Coronary artery (tissue), 2 donors: ENCODE measurements at regions not wholly inside any gene's neighbourhood (a gene's known extent, or its start where the extent isn't known, plus 50 kb on each side); places are given as distances from the start of the nearest gene placed in this dataset.

Source experiments
- DNase-seq: peaks from one replicate; pipeline ENCODE4 v3.0.0-alpha.2; 2017; ENCODE audit warnings: low spot score
- H3K27ac ChIP-seq, 2 donors: fragments of 200-600 bp; sonication (generic); one replicate each; pipeline ENCODE4 v1.5.1; 2016 to 2019
- H3K4me3 ChIP-seq: fragments of 200-600 bp; sonication (generic); 2 replicates; pipeline ENCODE4 v1.5.1; 2016; ENCODE audit warnings: mild to moderate bottlenecking, moderate library complexity
- TF ChIP-seq, protein P1 (sequence below): fragments of 200-600 bp; sonication (generic); IDR thresholded peaks from one replicate; pipeline ENCODE4 v1.5.1; 2019; ENCODE audit warnings: antibody characterized with exemption

DNA sequence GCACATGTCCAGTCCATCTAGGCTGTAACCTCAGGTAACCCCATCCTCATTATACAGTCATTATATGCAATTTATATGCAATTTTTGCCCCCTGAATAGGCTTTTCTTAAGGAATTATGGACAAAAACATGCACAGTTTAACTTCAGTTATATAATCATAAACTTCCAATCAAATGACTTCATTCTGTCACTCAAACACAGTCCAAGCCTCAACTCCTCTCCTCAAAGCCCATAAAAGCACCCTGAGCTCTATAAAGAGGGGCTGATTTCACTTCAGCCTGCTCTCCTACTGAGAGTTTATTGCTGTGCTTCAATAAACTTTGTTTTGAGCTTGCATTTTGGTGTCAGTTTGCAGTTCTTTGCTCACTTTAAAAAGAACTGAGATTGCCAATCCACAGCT, 1805.5 kb downstream of the BRINP3 start:
- TF ChIP-seq, protein P1, sequence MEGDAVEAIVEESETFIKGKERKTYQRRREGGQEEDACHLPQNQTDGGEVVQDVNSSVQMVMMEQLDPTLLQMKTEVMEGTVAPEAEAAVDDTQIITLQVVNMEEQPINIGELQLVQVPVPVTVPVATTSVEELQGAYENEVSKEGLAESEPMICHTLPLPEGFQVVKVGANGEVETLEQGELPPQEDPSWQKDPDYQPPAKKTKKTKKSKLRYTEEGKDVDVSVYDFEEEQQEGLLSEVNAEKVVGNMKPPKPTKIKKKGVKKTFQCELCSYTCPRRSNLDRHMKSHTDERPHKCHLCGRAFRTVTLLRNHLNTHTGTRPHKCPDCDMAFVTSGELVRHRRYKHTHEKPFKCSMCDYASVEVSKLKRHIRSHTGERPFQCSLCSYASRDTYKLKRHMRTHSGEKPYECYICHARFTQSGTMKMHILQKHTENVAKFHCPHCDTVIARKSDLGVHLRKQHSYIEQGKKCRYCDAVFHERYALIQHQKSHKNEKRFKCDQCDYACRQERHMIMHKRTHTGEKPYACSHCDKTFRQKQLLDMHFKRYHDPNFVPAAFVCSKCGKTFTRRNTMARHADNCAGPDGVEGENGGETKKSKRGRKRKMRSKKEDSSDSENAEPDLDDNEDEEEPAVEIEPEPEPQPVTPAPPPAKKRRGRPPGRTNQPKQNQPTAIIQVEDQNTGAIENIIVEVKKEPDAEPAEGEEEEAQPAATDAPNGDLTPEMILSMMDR = no peak
- no peak overlapping the region for H3K27ac ChIP-seq
- DNase-seq = no peak

DNA sequence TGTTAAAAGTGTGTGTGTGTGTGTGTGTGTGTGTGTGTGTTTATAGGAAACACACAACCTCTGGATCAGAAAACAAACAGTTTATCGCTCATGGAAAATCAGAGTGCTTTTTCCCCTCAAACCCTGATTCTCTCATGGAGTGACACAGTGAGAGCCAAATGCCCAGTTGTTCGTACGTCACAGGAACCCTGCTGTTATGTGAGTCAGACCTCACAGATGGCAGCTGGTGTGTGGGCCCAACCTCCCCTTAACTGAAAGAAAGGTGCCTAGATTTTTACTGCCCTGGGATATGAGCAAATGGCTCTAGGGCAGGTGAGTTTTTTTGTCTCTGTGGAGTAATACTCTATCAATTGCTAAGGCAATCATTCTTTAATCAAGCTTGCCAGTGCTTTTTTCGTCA, 1788.1 kb downstream of the BRINP3 start:
- H3K4me3 ChIP-seq = no peak overlapping the region
- no peak overlapping the region for H3K27ac ChIP-seq
- TF ChIP-seq, protein P1 = no peak
- DNase-seq = no peak

More for the DNA sequence above, 1805.5 kb downstream of the BRINP3 start:
- H3K4me3 ChIP-seq = no peak overlapping the region

DNA sequence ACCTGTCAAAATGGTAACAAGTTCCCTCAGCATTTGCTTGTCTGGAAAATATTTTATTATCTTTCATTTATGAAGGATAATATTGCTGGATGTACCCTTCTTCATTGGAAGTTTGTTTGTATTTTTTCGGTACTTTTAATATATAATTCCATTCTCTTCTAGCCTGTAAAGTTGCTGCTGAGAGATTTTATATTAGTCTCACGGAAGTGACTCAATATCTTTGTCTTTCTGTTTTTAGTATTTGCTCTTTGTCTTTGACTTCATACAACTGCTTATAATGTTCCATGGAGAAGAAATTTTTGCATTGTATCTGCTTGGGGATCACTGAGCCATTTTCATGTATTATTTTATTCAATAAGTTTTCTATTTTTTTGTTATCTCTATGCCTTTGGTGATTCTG, 1777.5 kb downstream of the BRINP3 start:
- DNase-seq = no peak
- H3K4me3 ChIP-seq = no peak overlapping the region
- TF ChIP-seq, protein P1 = no peak
- H3K27ac ChIP-seq = no peak overlapping the region

DNA sequence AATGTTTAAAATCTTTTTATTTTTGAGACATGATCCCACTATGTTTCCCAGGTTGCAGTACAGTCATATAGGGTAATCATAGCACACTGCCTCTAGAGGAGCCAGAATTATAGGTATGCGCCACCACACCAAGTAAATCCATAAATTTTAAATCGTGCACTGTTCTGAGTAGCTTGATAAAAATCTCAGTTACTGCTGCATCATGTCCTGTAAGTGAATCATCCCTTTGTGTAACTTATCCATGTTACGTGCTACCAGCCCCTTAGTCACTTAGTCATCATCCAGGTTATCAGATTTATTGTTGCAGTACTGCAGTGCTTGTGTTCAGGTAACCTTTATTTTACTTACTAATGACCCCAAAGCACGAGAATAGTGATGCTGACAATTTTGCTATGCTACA, 1770.9 kb downstream of the BRINP3 start:
- Histone ChIP-seq H3K4me3 (no peak overlapping the region), H3K27ac (no peak overlapping the region)
- DNase-seq = no peak
- TF ChIP-seq, protein P1 = no peak

DNA sequence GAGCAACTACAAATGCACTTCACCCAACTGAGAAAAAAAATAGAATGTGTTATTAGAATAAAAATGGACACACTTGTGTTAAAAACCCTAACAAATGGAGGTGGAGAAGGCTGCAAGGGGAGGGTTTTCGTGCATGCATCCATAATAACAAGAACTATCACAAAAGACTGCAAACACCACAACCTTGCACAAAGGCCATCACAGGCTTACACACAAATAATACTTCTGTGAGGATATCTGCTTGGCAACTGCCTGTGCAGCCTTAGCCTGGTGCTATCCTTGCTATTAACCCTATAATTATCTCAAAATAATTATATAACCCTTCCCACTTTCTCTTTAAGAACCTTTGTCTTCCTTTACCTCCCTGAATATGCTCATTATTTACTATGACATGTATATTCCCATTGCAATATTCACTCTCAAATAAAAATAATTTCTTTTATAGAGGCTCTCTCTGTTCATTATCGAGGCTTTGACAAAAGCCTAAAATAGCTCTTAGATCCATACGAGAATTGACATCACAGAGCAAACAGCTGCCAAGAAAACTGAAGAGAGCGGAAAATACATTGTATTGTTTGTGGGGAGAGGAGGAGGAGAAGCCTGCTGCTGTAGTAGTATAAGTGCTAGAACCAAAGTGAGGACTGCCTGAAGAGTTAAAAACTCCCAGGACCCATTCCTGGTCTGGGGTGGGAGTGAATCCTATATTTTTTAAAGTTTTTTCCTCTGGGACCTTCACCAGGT, 1768.7 kb downstream of the BRINP3 start:
- Histone ChIP-seq H3K27ac (no peak overlapping the region), H3K4me3 (no peak overlapping the region)
- TF ChIP-seq, protein P1 = no peak
- no peak for DNase-seq

DNA sequence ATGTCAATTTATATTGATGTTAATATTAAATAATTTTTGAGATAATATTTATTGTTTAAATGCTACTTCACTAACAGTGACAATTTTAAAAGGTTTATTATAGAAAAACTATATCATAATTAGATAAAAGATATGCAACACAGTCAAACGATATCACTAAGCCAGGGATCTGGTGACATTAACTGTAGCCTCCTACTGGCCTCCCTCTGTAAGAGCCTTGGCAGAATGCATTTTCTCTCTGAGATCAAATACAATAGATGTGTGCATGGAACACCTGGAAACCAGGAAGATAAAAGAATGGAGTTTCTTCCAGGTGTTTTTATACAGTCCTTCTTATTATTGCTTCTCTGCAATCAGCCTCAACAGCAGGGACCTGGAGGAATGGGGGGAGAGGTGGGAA, 1762.1 kb downstream of the BRINP3 start:
- no peak for DNase-seq
- TF ChIP-seq, protein P1 = no peak

DNA sequence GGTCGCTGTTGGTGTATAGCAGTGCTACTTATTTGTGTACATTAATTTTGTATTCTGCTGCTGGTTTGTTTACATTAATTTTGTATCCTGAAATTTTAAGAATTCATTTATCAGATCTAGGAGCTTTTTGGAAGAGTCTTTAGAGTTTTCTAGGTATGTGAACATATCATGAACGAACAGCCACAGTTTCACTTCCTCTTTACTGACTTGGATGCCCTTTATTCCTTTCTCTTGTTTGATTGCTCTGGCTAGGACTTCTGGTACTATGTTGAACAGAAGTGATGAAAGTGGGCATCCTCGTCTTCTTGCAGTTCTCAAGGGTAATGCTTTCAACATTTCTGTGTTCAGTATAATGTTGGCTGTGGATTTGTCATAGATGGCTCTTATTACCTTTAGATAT, 1757.9 kb downstream of the BRINP3 start:
- no peak overlapping the region for H3K4me3 ChIP-seq
- no peak overlapping the region for H3K27ac ChIP-seq
- TF ChIP-seq, protein P1 = no peak
- DNase-seq = no peak

More for the DNA sequence above, 1762.1 kb downstream of the BRINP3 start:
- no peak overlapping the region for H3K27ac ChIP-seq
- H3K4me3 ChIP-seq = no peak overlapping the region
